GM12878 (cell line): ENCODE measurements at regions not wholly inside any gene's neighbourhood (a gene's known extent, or its start where the extent isn't known, plus 50 kb on each side); places are given as distances from the start of the nearest gene placed in this dataset.

Source experiments
- ATAC-seq: fragments of 200-7000 bp; cut with Tn5 transposase; 3 replicates; pipeline ENCODE4 v1.9.1; 2020; ENCODE audit warnings: mild to moderate bottlenecking, moderate library complexity
- BruUV-seq: library from RNA; stranded (reverse); fragments of 400-500 nt; replicated peaks from 2 replicates; lab custom pipeline; 2021; lab: Mats Ljungman, UMichigan
- CTCF ChIA-PET: fragments of 300-600 bp; sonication (Branson Sonifier 250); formaldehyde crosslinking; extraction: SDS; loops from one replicate; lab custom pipeline; 2021; ENCODE audit warnings: inconsistent platforms; lab: Yijun Ruan, JAX
- POLR2A ChIA-PET: fragments of 350-600 bp; formaldehyde crosslinking; extraction: SDS; loops from one replicate; lab custom pipeline; 2021; ENCODE audit warnings: inconsistent platforms; lab: Charles Lee
- RAD21 ChIA-PET: fragments of 300-600 bp; sonication (Branson Sonifier 250); formaldehyde crosslinking; loops from one replicate; lab custom pipeline; 2023; ENCODE audit warnings: antibody characterized with exemption; ENCODE audit not compliant: unreplicated experiment; lab: Charles Lee
- SMC1A ChIA-PET: fragments of 300-600 bp; sonication (Branson Sonifier 250); formaldehyde crosslinking; loops from one replicate; lab custom pipeline; 2023; ENCODE audit not compliant: unreplicated experiment, uncharacterized antibody; lab: Charles Lee
- DNase-seq: peaks from one replicate; pipeline ENCODE4 v3.0.0-alpha.2; 2011; ENCODE audit warnings: low read depth, low spot score
- FAIRE-seq: peaks from 3 replicates; lab custom pipeline; 2011; peaks lifted over from hg19 to GRCh38; lab: Jason Lieb, UNC
- H2AFZ ChIP-seq: 2 replicates; pipeline ENCODE4 v1.6.0; 2011; ENCODE audit warnings: low read depth, low read length, control low read depth; ENCODE audit not compliant: control insufficient read depth
- H3K27ac ChIP-seq: 2 replicates; pipeline ENCODE4 v1.5.1; 2011; ENCODE audit warnings: control low read depth; ENCODE audit not compliant: control insufficient read depth, insufficient read depth
- H3K27me3 ChIP-seq, 2 experiments: replicated peaks in 1 of 2; 2 replicates each; pipeline versions ENCODE4 v1.6.0 to v1.6.1; 2011; ENCODE audit warnings: low read length in 1 of 2; ENCODE audit not compliant: control insufficient read depth in 2 of 2, insufficient read depth in 2 of 2
- H3K36me3 ChIP-seq, 2 experiments: 2 replicates each; pipeline ENCODE4 v1.5.1; 2011; ENCODE audit warnings: low read length in 1 of 2; ENCODE audit not compliant: control insufficient read depth in 2 of 2, insufficient read depth in 2 of 2
- H3K4me1 ChIP-seq: 2 replicates; pipeline ENCODE4 v1.6.1; 2011; ENCODE audit warnings: mild to moderate bottlenecking, low read length, moderate library complexity, mixed read lengths; ENCODE audit not compliant: control insufficient read depth, insufficient read depth
- H3K4me2 ChIP-seq: 2 replicates; pipeline ENCODE4 v1.6.0; 2011; ENCODE audit warnings: control low read depth; ENCODE audit not compliant: control insufficient read depth, insufficient read depth
- H3K4me3 ChIP-seq: fragments of 200-600 bp; sonication (generic); 2 replicates; pipeline ENCODE4 v1.5.1; 2016
- H3K79me2 ChIP-seq: 2 replicates; pipeline ENCODE4 v1.6.0; 2011; ENCODE audit warnings: low read length; ENCODE audit not compliant: control insufficient read depth, insufficient read depth
- H3K9ac ChIP-seq: 2 replicates; pipeline ENCODE4 v1.8.0; 2011; ENCODE audit warnings: low read length, control low read depth, mixed read lengths; ENCODE audit not compliant: control insufficient read depth, insufficient read depth
- H3K9me3 ChIP-seq: replicated peaks from 3 replicates; pipeline ENCODE4 v1.5.1; 2011; ENCODE audit warnings: mild to moderate bottlenecking, low read length; ENCODE audit not compliant: control insufficient read depth, insufficient read depth
- H4K20me1 ChIP-seq: 2 replicates; pipeline ENCODE4 v1.6.0; 2011; ENCODE audit not compliant: control insufficient read depth, insufficient read depth
- CHD1 ChIP-seq: IDR thresholded peaks from 2 replicates; pipeline ENCODE4 v1.6.1; 2012; ENCODE audit warnings: low read depth, low read length, improper control_type of control experiment
- ESRRA ChIP-seq: IDR thresholded peaks from 2 replicates; pipeline ENCODE4 v1.6.1; 2012; ENCODE audit warnings: mild to moderate bottlenecking, low read length, improper control_type of control experiment
- GABPA ChIP-seq: IDR thresholded peaks from 2 replicates; pipeline ENCODE4 v1.6.1; 2014; ENCODE audit warnings: antibody characterized with exemption, low read depth, mild to moderate bottlenecking, inconsistent platforms
- IKZF2 ChIP-seq, 2 experiments: fragments of 450-650 bp; IDR thresholded peaks; 2 replicates each; pipeline ENCODE4 v1.6.1; 2017; ENCODE audit warnings: mild to moderate bottlenecking in 2 of 2, moderate library complexity in 2 of 2
- NBN ChIP-seq: fragments of 450-650 bp; IDR thresholded peaks from 2 replicates; pipeline ENCODE4 v1.6.1; 2016
- PAX5 ChIP-seq: IDR thresholded peaks from 2 replicates; pipeline ENCODE4 v1.6.1; 2011; ENCODE audit warnings: low read depth, low read length, borderline replicate concordance
- TCF12 ChIP-seq: IDR thresholded peaks from 2 replicates; pipeline ENCODE4 v1.6.1; 2011; ENCODE audit warnings: low read depth, mild to moderate bottlenecking, low read length
- YBX1 ChIP-seq: fragments of 450-650 bp; IDR thresholded peaks from 2 replicates; pipeline ENCODE4 v1.6.1; 2016; ENCODE audit warnings: antibody characterized with exemption
- ZNF274 ChIP-seq: IDR thresholded peaks from one replicate; pipeline ENCODE4 v1.8.0; 2011; ENCODE audit not compliant: insufficient read length, insufficient read depth
- WGBS: methylation state at CpG from one replicate; pipeline ENCODE4 v1.1.6; 2016; ENCODE audit warnings: low lambda C conversion rate; ENCODE audit not compliant: insufficient replicate concordance, insufficient coverage; ENCODE audit errors: missing lambda C conversion rate; 5-methylcytosine and 5-hydroxymethylcytosine counted together
- in situ Hi-C: fragments of 300-500 bp; cut with MboI; formaldehyde crosslinking; loops from 9 replicates; pipeline ENCODE4 v1.14.3; 2018; ENCODE audit warnings: mixed read lengths
- intact Hi-C: fragments of 100-400 bp; cut with micrococcal nuclease; formaldehyde crosslinking; loops from one replicate; pipeline ENCODE4 v1.14.2; 2022; ENCODE audit not compliant: unreplicated experiment
- TF ChIP-seq, protein P1 (sequence below): fragments of 450-650 bp; conservative IDR thresholded peaks from 2 replicates; pipeline ENCODE4 v1.6.1; 2017; ENCODE audit warnings: mild to moderate bottlenecking, moderate library complexity
- TF ChIP-seq, protein P2 (sequence below): fragments of 450-650 bp; IDR thresholded peaks from 2 replicates; pipeline ENCODE4 v1.6.1; 2017; ENCODE audit warnings: mild to moderate bottlenecking
- TF ChIP-seq, protein P3 (sequence below): fragments of 450-650 bp; IDR thresholded peaks from 2 replicates; pipeline ENCODE4 v1.6.1; 2016; ENCODE audit warnings: mild to moderate bottlenecking, moderate library complexity, borderline replicate concordance
- TF ChIP-seq, protein P4 (sequence below): fragments of 450-650 bp; IDR thresholded peaks from 2 replicates; pipeline ENCODE4 v1.6.1; 2018; ENCODE audit warnings: borderline replicate concordance, mild to moderate bottlenecking; ENCODE audit not compliant: partially characterized antibody

DNA sequence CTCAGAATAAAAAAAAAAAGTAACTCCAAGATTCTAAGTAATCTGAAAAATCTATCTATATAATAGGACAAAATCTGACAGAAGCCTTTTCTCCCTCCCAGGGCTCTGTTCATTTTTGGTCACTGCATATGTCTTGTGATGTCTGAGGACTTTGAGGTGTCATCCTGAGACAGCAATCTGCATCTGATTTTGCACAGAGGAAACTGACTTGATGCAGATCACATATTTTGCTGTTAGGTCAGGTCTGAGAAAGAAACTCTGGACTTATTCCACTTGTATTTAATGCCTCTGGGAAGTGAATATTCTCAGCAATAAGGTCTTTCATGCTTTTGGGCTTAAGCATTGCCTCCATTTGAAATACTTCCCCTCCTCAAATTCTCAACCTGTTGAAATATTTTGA lies 295.2 kb upstream of the THBS1 start (continued):
- TF ChIP-seq, protein P1, sequence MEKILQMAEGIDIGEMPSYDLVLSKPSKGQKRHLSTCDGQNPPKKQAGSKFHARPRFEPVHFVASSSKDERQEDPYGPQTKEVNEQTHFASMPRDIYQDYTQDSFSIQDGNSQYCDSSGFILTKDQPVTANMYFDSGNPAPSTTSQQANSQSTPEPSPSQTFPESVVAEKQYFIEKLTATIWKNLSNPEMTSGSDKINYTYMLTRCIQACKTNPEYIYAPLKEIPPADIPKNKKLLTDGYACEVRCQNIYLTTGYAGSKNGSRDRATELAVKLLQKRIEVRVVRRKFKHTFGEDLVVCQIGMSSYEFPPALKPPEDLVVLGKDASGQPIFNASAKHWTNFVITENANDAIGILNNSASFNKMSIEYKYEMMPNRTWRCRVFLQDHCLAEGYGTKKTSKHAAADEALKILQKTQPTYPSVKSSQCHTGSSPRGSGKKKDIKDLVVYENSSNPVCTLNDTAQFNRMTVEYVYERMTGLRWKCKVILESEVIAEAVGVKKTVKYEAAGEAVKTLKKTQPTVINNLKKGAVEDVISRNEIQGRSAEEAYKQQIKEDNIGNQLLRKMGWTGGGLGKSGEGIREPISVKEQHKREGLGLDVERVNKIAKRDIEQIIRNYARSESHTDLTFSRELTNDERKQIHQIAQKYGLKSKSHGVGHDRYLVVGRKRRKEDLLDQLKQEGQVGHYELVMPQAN: no peak

DNA sequence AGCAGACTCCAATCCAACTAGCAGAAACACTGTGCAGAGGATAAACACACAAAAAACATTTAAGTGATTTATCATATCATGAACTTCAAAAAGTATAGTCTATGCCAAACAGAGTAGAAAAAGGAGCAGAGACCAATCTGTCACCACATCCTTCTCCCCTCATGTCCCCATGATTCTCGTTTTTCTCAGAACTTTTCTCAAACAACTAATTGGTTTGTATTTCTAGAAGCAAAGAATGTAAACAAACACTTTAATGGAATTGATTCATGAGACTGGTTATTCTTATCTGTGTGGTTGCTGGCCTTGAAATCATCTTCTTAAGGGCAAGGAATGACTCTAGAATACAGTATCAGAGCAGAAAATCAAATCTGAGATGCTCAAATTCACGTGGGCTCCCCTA lies 294.2 kb upstream of the THBS1 start:
- DNase-seq: no peak
- intact Hi-C loops: no loop called here
- H3K27ac ChIP-seq: no peak overlapping the region
- no peak overlapping the region for H3K4me3 ChIP-seq
- ChIA-PET RAD21 (no interaction called here), POLR2A (no interaction called here), CTCF (no interaction called here), SMC1A (no interaction called here)
- no TSS peak for BruUV-seq
- no peaks in the 10 kb centered on the region for H3K79me2 ChIP-seq
- in situ Hi-C loops: no loop called here
- H2AFZ ChIP-seq: no peak overlapping the region
- no peaks in the 10 kb centered on the region for H3K36me3 ChIP-seq
- WGBS: 2% methylated on average over 2 of the region's 2 CpGs
- no peak for FAIRE-seq
- no peaks in the 10 kb centered on the region for H3K4me1 ChIP-seq
- H4K20me1 ChIP-seq: no peaks in the 10 kb centered on the region
- H3K4me2 ChIP-seq: no peak overlapping the region
- no peak for ATAC-seq
- TF ChIP-seq TCF12: no peak
- TF ChIP-seq IKZF2 (IDR thresholded peaks at IDR 0.05): no peak
- no peak for TF ChIP-seq PAX5
- TF ChIP-seq, protein P2, sequence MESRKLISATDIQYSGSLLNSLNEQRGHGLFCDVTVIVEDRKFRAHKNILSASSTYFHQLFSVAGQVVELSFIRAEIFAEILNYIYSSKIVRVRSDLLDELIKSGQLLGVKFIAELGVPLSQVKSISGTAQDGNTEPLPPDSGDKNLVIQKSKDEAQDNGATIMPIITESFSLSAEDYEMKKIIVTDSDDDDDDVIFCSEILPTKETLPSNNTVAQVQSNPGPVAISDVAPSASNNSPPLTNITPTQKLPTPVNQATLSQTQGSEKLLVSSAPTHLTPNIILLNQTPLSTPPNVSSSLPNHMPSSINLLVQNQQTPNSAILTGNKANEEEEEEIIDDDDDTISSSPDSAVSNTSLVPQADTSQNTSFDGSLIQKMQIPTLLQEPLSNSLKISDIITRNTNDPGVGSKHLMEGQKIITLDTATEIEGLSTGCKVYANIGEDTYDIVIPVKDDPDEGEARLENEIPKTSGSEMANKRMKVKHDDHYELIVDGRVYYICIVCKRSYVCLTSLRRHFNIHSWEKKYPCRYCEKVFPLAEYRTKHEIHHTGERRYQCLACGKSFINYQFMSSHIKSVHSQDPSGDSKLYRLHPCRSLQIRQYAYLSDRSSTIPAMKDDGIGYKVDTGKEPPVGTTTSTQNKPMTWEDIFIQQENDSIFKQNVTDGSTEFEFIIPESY: no peak
- TF ChIP-seq, protein P3, sequence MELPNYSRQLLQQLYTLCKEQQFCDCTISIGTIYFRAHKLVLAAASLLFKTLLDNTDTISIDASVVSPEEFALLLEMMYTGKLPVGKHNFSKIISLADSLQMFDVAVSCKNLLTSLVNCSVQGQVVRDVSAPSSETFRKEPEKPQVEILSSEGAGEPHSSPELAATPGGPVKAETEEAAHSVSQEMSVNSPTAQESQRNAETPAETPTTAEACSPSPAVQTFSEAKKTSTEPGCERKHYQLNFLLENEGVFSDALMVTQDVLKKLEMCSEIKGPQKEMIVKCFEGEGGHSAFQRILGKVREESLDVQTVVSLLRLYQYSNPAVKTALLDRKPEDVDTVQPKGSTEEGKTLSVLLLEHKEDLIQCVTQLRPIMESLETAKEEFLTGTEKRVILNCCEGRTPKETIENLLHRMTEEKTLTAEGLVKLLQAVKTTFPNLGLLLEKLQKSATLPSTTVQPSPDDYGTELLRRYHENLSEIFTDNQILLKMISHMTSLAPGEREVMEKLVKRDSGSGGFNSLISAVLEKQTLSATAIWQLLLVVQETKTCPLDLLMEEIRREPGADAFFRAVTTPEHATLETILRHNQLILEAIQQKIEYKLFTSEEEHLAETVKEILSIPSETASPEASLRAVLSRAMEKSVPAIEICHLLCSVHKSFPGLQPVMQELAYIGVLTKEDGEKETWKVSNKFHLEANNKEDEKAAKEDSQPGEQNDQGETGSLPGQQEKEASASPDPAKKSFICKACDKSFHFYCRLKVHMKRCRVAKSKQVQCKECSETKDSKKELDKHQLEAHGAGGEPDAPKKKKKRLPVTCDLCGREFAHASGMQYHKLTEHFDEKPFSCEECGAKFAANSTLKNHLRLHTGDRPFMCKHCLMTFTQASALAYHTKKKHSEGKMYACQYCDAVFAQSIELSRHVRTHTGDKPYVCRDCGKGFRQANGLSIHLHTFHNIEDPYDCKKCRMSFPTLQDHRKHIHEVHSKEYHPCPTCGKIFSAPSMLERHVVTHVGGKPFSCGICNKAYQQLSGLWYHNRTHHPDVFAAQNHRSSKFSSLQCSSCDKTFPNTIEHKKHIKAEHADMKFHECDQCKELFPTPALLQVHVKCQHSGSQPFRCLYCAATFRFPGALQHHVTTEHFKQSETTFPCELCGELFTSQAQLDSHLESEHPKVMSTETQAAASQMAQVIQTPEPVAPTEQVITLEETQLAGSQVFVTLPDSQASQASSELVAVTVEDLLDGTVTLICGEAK: no peak
- TF ChIP-seq, protein P4, sequence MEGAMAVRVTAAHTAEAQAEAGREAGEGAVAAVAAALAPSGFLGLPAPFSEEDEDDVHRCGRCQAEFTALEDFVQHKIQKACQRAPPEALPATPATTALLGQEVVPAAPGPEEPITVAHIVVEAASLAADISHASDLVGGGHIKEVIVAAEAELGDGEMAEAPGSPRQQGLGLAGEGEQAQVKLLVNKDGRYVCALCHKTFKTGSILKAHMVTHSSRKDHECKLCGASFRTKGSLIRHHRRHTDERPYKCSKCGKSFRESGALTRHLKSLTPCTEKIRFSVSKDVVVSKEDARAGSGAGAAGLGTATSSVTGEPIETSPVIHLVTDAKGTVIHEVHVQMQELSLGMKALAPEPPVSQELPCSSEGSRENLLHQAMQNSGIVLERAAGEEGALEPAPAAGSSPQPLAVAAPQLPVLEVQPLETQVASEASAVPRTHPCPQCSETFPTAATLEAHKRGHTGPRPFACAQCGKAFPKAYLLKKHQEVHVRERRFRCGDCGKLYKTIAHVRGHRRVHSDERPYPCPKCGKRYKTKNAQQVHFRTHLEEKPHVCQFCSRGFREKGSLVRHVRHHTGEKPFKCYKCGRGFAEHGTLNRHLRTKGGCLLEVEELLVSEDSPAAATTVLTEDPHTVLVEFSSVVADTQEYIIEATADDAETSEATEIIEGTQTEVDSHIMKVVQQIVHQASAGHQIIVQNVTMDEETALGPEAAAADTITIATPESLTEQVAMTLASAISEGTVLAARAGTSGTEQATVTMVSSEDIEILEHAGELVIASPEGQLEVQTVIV: no peak
- no peak for TF ChIP-seq GABPA
- no peak for TF ChIP-seq YBX1
- no peak for TF ChIP-seq CHD1
- no peak for TF ChIP-seq ESRRA
- TF ChIP-seq ZNF274: no peak
- TF ChIP-seq NBN: no peak
- H3K9me3 ChIP-seq: no peaks in the 10 kb centered on the region
- peaks cover 0 to 2% of the 10 kb centered on the region in 2 experiments; a peak in 2 of 4 replicates for H3K27me3 ChIP-seq
- no peak overlapping the region for H3K9ac ChIP-seq
